ENCODE measurements at regions not wholly inside any gene's neighbourhood (a gene's known extent, or its start where the extent isn't known, plus 50 kb on each side); places are given as distances from the start of the nearest gene placed in this dataset.

DNA sequence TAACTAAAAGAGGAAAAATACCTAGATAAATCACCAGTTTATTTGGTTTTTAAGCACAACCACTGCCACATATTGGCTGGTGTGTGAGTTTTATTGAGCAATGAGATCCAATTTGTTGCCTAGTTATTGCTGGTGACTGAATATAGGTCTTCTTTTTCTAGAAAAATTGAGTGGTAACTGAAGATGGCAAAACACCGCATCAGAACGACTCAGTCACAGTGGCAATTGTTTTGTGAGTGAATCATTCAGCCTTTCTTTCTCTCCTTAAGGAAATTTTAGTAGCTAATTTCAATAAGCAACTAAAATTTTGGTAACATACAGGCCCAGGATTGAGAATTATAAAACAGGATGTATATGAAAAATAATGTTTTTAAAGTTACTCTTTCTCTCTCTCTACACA, 533.0 kb downstream of the KCNA4 start:
- no peak overlapping the region for H3K27ac Mint-ChIP-seq
- POLR2A ChIA-PET: no interaction called here
- DNase-seq: no peak

DNA sequence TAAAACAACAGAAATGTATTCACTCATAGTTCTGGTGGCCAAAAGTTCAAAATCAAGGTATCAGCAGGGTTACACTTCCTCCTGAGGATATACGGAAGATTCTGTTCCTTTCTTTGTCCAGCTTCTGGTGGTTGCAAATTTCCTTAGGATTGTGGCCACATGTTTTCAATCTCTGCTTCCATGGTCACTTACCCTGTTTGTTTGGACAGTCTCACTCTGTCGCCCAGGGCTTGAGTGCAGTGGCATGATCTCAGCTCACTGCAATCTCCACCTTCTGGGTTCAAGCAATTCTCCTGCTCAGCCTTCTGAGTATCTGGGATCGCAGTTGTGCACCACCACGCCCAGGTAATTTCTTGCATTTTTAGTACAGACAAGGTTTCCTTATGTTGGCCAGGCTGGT, 534.3 kb downstream of the KCNA4 start:
- TF ChIP-seq, protein P1, sequence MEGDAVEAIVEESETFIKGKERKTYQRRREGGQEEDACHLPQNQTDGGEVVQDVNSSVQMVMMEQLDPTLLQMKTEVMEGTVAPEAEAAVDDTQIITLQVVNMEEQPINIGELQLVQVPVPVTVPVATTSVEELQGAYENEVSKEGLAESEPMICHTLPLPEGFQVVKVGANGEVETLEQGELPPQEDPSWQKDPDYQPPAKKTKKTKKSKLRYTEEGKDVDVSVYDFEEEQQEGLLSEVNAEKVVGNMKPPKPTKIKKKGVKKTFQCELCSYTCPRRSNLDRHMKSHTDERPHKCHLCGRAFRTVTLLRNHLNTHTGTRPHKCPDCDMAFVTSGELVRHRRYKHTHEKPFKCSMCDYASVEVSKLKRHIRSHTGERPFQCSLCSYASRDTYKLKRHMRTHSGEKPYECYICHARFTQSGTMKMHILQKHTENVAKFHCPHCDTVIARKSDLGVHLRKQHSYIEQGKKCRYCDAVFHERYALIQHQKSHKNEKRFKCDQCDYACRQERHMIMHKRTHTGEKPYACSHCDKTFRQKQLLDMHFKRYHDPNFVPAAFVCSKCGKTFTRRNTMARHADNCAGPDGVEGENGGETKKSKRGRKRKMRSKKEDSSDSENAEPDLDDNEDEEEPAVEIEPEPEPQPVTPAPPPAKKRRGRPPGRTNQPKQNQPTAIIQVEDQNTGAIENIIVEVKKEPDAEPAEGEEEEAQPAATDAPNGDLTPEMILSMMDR (IDR thresholded peaks at IDR 0.05): no peak
- POLR2A ChIA-PET: no interaction called here
- H3K27ac Mint-ChIP-seq: no peak overlapping the region
- CTCF ChIA-PET: no interaction called here
- DNase-seq (no peak), ATAC-seq (ENCODE audit: low read depth) (no peak)
- H3K9me3 Mint-ChIP-seq: peaks cover 1% of the 10 kb centered on the region
- no peaks in the 10 kb centered on the region for H3K4me1 Mint-ChIP-seq
- no peak overlapping the region for H3K4me3 Mint-ChIP-seq
- no peaks in the 10 kb centered on the region for H3K27me3 Mint-ChIP-seq
- intact Hi-C loops (cut with micrococcal nuclease): no loop called here
- H3K36me3 Mint-ChIP-seq (ENCODE audit: low read depth): no peaks in the 10 kb centered on the region

More for the DNA sequence above, 533.0 kb downstream of the KCNA4 start:
- Mint-ChIP-seq H3K4me1 (no peaks in the 10 kb centered on the region), H3K36me3 (ENCODE audit: low read depth) (no peaks in the 10 kb centered on the region), H3K4me3 (no peak overlapping the region), H3K9me3 (peaks cover 1% of the 10 kb centered on the region), H3K27me3 (no peaks in the 10 kb centered on the region)
- intact Hi-C loops (cut with micrococcal nuclease): no loop called here
- ATAC-seq (ENCODE audit: low read depth): no peak
- CTCF ChIA-PET: no interaction called here
- TF ChIP-seq, protein P1 (IDR thresholded peaks at IDR 0.05): no peak

DNA sequence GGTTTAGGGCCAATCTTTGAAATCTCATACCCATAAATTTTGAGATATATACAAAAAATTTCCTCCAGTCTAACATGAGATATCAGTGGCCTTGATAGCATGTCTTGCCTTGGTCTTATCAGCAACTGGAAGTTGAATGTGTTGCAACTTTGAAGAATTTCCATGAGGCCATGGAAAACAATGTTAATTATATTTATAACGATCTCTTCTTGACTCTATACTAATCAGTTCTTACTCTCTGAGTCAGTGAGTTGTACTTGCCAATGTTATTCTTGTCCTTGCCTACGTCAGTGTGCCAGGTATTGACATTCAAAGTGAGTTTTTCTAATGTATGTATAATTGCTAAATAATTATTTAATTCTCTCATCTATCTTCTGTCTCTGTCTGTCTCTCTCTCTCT, 535.1 kb downstream of the KCNA4 start:
- CTCF ChIA-PET: no interaction called here
- Mint-ChIP-seq H3K4me3 (no peak overlapping the region), H3K27me3 (no peaks in the 10 kb centered on the region), H3K27ac (no peak overlapping the region), H3K36me3 (ENCODE audit: low read depth) (no peaks in the 10 kb centered on the region), H3K4me1 (no peaks in the 10 kb centered on the region), H3K9me3 (peaks cover 6% of the 10 kb centered on the region)
- no peak for DNase-seq
- intact Hi-C loops (cut with micrococcal nuclease): no loop called here
- POLR2A ChIA-PET: no interaction called here
- no peak for ATAC-seq (ENCODE audit: low read depth)
- TF ChIP-seq, protein P1 (IDR thresholded peaks at IDR 0.05): no peak

DNA sequence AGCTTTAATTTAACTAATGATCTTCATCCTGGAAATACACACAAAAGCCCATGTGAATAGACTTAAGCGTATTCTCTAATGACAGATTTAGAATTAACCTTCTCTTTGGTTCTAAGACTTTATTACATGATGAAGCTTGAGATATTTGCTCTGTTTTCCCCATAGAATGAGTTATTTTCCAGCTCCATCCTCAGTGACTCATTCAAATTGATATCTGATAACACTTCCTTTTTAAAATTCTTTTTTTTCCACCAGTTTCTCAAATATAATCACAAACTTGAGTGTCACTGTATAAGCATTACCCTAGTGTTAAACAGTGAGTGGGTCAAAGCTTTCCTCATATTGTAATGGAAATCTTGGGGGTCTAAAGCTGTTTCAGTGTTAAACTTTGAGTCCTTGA, 535.8 kb downstream of the KCNA4 start:
- no peak for ATAC-seq (ENCODE audit: low read depth)
- intact Hi-C loops (cut with micrococcal nuclease): no loop called here
- POLR2A ChIA-PET: no interaction called here
- peaks cover 6% of the 10 kb centered on the region for H3K9me3 Mint-ChIP-seq
- no peaks in the 10 kb centered on the region for H3K36me3 Mint-ChIP-seq (ENCODE audit: low read depth)
- no peaks in the 10 kb centered on the region for H3K27me3 Mint-ChIP-seq
- DNase-seq: no peak
- TF ChIP-seq, protein P1 (IDR thresholded peaks at IDR 0.05): no peak
- H3K4me1 Mint-ChIP-seq: no peaks in the 10 kb centered on the region
- CTCF ChIA-PET: no interaction called here
- H3K27ac Mint-ChIP-seq: no peak overlapping the region
- no peak overlapping the region for H3K4me3 Mint-ChIP-seq

GRCh38 chr11:29458252-29458651, 558.6 kb downstream of the KCNA4 start:
- TF ChIP-seq, protein P1 (IDR thresholded peaks at IDR 0.05): no peak
- DNase-seq (no peak), ATAC-seq (ENCODE audit: low read depth) (no peak)
- no peak overlapping the region for H3K4me3 Mint-ChIP-seq
- intact Hi-C loops (cut with micrococcal nuclease): no loop called here
- H3K4me1 Mint-ChIP-seq: no peaks in the 10 kb centered on the region
- no peaks in the 10 kb centered on the region for H3K9me3 Mint-ChIP-seq
- no peaks in the 10 kb centered on the region for H3K27me3 Mint-ChIP-seq
- H3K36me3 Mint-ChIP-seq (ENCODE audit: low read depth): no peaks in the 10 kb centered on the region
- POLR2A ChIA-PET: no interaction called here
- CTCF ChIA-PET: no interaction called here
- no peak overlapping the region for H3K27ac Mint-ChIP-seq
